SK-N-SH treated with all-trans-retinoic acid at 6 μM for 48 hours (cell line): ENCODE measurements at regions not wholly inside any gene's neighbourhood (a gene's known extent, or its start where the extent isn't known, plus 50 kb on each side); places are given as distances from the start of the nearest gene placed in this dataset.

Experiments used
- ARNTL ChIP-seq: fragments of 450-650 bp; formaldehyde crosslinking; IDR thresholded peaks from 2 replicates; pipeline ENCODE4 v1.5.0; 2020; ENCODE audit warnings: low read depth, mild to moderate bottlenecking, moderate library complexity, borderline replicate concordance
- ESRRG ChIP-seq: fragments of 250-450 bp; sonication (Bioruptor Pico); IDR thresholded peaks from 2 replicates; pipeline ENCODE4 v1.6.1; 2021; ENCODE audit warnings: mild to moderate bottlenecking
- SNAI2 ChIP-seq: fragments of 250-450 bp; sonication (Bioruptor Pico); IDR thresholded peaks from 2 replicates; pipeline ENCODE4 v1.5.0; 2020; ENCODE audit warnings: mild to moderate bottlenecking, moderate library complexity
- ZNF70 ChIP-seq: fragments of 450-650 bp; formaldehyde crosslinking; IDR thresholded peaks from 2 replicates; pipeline ENCODE4 v1.5.0; 2020; ENCODE audit warnings: mild to moderate bottlenecking, moderate library complexity
- TF ChIP-seq, protein P1 (sequence below): fragments of 250-450 bp; sonication (Bioruptor Pico); IDR thresholded peaks from 2 replicates; pipeline ENCODE4 v1.8.0; 2021; ENCODE audit warnings: low read depth, mild to moderate bottlenecking, moderate library complexity, borderline replicate concordance
- TF ChIP-seq, protein P2 (sequence below): fragments of 250-450 bp; sonication (Bioruptor Pico); IDR thresholded peaks from 2 replicates; pipeline ENCODE4 v1.5.1; 2020; ENCODE audit warnings: low read depth, mild to moderate bottlenecking, moderate library complexity
- TF ChIP-seq, protein P3 (sequence below): fragments of 250-450 bp; sonication (Bioruptor Pico); IDR thresholded peaks from 2 replicates; pipeline ENCODE4 v1.5.1; 2021; ENCODE audit warnings: mild to moderate bottlenecking, moderate library complexity

DNA sequence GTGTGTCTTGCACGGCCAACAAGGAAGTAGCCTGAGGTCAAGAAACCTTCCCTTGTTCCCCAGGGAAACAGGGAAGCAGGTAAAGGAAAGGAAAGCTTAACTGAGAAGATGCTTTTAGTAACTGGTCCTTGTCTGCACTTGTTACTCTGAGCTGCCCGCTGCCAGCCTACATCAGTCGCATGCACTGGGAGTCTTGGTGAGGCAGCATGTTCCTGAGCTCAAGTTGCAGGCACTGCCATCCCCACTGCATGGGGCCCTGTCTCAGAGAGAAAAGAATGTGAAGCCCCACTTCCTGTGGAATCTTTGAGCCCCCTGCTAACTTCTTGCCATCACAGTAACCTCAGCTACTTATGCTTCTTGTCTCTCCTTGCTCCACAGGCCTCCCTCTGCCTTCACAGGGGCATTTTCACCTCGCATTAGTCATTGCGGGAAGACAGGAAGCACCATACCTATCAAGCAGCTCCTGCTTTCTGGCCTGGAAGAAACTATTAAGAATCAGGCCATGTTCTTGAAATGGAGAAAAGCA is 344.1 kb upstream of the ADAMTSL1 start:
- TF ChIP-seq ESRRG, result no peak
- TF ChIP-seq, protein P1, sequence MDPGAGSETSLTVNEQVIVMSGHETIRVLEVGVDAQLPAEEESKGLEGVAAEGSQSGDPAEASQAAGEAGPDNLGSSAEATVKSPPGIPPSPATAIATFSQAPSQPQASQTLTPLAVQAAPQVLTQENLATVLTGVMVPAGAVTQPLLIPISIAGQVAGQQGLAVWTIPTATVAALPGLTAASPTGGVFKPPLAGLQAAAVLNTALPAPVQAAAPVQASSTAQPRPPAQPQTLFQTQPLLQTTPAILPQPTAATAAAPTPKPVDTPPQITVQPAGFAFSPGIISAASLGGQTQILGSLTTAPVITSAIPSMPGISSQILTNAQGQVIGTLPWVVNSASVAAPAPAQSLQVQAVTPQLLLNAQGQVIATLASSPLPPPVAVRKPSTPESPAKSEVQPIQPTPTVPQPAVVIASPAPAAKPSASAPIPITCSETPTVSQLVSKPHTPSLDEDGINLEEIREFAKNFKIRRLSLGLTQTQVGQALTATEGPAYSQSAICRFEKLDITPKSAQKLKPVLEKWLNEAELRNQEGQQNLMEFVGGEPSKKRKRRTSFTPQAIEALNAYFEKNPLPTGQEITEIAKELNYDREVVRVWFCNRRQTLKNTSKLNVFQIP (CRISPR knock-in tag), result no peak
- no peak for TF ChIP-seq ZNF70 (CRISPR knock-in tag)
- TF ChIP-seq, protein P2, sequence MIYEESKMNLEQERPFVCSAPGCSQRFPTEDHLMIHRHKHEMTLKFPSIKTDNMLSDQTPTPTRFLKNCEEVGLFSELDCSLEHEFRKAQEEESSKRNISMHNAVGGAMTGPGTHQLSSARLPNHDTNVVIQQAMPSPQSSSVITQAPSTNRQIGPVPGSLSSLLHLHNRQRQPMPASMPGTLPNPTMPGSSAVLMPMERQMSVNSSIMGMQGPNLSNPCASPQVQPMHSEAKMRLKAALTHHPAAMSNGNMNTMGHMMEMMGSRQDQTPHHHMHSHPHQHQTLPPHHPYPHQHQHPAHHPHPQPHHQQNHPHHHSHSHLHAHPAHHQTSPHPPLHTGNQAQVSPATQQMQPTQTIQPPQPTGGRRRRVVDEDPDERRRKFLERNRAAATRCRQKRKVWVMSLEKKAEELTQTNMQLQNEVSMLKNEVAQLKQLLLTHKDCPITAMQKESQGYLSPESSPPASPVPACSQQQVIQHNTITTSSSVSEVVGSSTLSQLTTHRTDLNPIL (CRISPR knock-in tag), result no peak
- TF ChIP-seq, protein P3, sequence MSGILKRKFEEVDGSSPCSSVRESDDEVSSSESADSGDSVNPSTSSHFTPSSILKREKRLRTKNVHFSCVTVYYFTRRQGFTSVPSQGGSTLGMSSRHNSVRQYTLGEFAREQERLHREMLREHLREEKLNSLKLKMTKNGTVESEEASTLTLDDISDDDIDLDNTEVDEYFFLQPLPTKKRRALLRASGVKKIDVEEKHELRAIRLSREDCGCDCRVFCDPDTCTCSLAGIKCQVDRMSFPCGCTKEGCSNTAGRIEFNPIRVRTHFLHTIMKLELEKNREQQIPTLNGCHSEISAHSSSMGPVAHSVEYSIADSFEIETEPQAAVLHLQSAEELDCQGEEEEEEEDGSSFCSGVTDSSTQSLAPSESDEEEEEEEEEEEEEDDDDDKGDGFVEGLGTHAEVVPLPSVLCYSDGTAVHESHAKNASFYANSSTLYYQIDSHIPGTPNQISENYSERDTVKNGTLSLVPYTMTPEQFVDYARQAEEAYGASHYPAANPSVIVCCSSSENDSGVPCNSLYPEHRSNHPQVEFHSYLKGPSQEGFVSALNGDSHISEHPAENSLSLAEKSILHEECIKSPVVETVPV (CRISPR knock-in tag), result no peak
- TF ChIP-seq SNAI2, result no peak
- TF ChIP-seq ARNTL (CRISPR knock-in tag), result no peak
